ENCODE measurements at regions not wholly inside any gene's neighbourhood (a gene's known extent, or its start where the extent isn't known, plus 50 kb on each side); places are given as distances from the start of the nearest gene placed in this dataset.

GRCh38 chr11:105232021-105232420 lies 92.5 kb upstream of the CARD18 start:
- TF ChIP-seq ZBTB43 (CRISPR knock-in tag; IDR thresholded peaks at IDR 0.05), result no peak
- TF ChIP-seq ZNF143 (CRISPR knock-in tag; IDR thresholded peaks at IDR 0.05), result no peak
- TF ChIP-seq SMC3 (conservative IDR thresholded peaks at IDR 0.05; ENCODE audit: insufficient read depth, low read depth, low read length), result no peak
